HCT116 (cell line): ENCODE measurements at regions not wholly inside any gene's neighbourhood (a gene's known extent, or its start where the extent isn't known, plus 50 kb on each side); places are given as distances from the start of the nearest gene placed in this dataset.

Experiments
- ATAC-seq: fragments of 200-7000 bp; cut with Tn5 transposase; 2 replicates; pipeline ENCODE4 v1.9.1; 2020; ENCODE audit warnings: mild to moderate bottlenecking, moderate library complexity
- BruUV-seq: library from RNA; stranded (reverse); fragments of 400-500 nt; replicated peaks from 2 replicates; lab custom pipeline; 2021; lab: Mats Ljungman, UMichigan
- CTCF ChIA-PET: fragments of 300-600 bp; sonication (Branson Sonifier 250); formaldehyde crosslinking; loops from one replicate; lab custom pipeline; 2021; ENCODE audit warnings: antibody characterized with exemption; lab: Charles Lee
- POLR2A ChIA-PET: fragments of 300-600, 350-600 bp; sonication (Branson Sonifier 250); formaldehyde crosslinking; loops from one replicate; lab custom pipeline; 2021; ENCODE audit warnings: antibody characterized with exemption; lab: Charles Lee
- RAD21 ChIA-PET, 2 experiments: fragments of 300-600 bp; sonication (Branson Sonifier 250); formaldehyde crosslinking; loops; one replicate each; lab custom pipeline; 2023; ENCODE audit warnings: low total read pairs in 2 of 2; ENCODE audit not compliant: uncharacterized antibody in 2 of 2, unreplicated experiment in 2 of 2, low non-redundant PET in 1 of 2; lab: Charles Lee
- DNase-seq: peaks from one replicate; pipeline ENCODE4 v3.0.0-alpha.2; 2010; ENCODE audit warnings: low read depth, low spot score
- H2AFZ ChIP-seq: fragments of 200-600 bp; shearing (Covaris generic), sonication (generic); 2 replicates; pipeline ENCODE4 v1.6.1; 2017; ENCODE audit warnings: low read depth, mixed run types, mixed read lengths, antibody characterized with exemption, low read length; ENCODE audit not compliant: poor library complexity, severe bottlenecking
- H3K27ac ChIP-seq: 2 replicates; pipeline ENCODE4 v1.5.1; 2012; ENCODE audit warnings: low read depth, low read length
- H3K27me3 ChIP-seq: fragments of 200-600 bp; sonication (generic); 2 replicates; pipeline ENCODE4 v1.6.1; 2016; ENCODE audit warnings: mixed run types, low read length, mixed read lengths; ENCODE audit not compliant: insufficient read depth
- H3K36me3 ChIP-seq, 2 experiments: fragments of 200-500 bp in 1 of 2; fragments of 200-600 bp in 1 of 2; sonication (Bioruptor generic) in 1 of 2; sonication (generic) in 1 of 2; 2 replicates each; pipeline versions ENCODE4 v1.5.1 to v1.6.1; 2014 to 2016; ENCODE audit warnings: low read length in 2 of 2, inconsistent platforms in 1 of 2, mixed read lengths in 1 of 2, mixed run types in 1 of 2; ENCODE audit not compliant: insufficient read depth in 2 of 2, control insufficient read depth in 1 of 2
- H3K4me1 ChIP-seq, 2 experiments: fragments of 200-600 bp in 1 of 2; sonication (generic) in 1 of 2; 2 replicates each; pipeline versions ENCODE4 v1.5.1 to v1.6.1; 2012 to 2017; ENCODE audit warnings: low read length in 2 of 2, inconsistent platforms in 1 of 2, mild to moderate bottlenecking in 1 of 2, mixed read lengths in 1 of 2, mixed run types in 1 of 2, moderate library complexity in 1 of 2; ENCODE audit not compliant: insufficient read depth in 2 of 2, control insufficient read depth in 1 of 2
- H3K4me2 ChIP-seq: fragments of 200-600 bp; sonication (generic); 2 replicates; pipeline ENCODE4 v1.6.1; 2017; ENCODE audit warnings: mixed run types, low read length, mixed read lengths
- H3K4me3 ChIP-seq, 2 experiments: fragments of 200-600 bp in 1 of 2; sonication (generic) in 1 of 2; replicated peaks in 1 of 2; 2 replicates each; pipeline ENCODE4 v1.5.1; 2011 to 2016; ENCODE audit warnings: low read length in 2 of 2, control low read depth in 1 of 2, low read depth in 1 of 2, mild to moderate bottlenecking in 1 of 2, mixed read lengths in 1 of 2, mixed run types in 1 of 2
- H3K79me2 ChIP-seq: fragments of 200-600 bp; sonication (generic); 2 replicates; pipeline ENCODE4 v1.6.1; 2017; ENCODE audit warnings: mild to moderate bottlenecking, mixed run types, low read length, moderate library complexity, mixed read lengths; ENCODE audit not compliant: insufficient read depth
- H3K9ac ChIP-seq: fragments of 200-600 bp; sonication (generic); 2 replicates; pipeline ENCODE4 v1.6.1; 2016; ENCODE audit warnings: low read length, mixed read lengths
- H3K9me2 ChIP-seq: fragments of 200-600 bp; sonication (generic), shearing (Covaris generic); 2 replicates; pipeline ENCODE4 v1.6.1; 2017; ENCODE audit warnings: mixed run types, mild to moderate bottlenecking, moderate library complexity; ENCODE audit not compliant: insufficient read depth
- H3K9me3 ChIP-seq, 2 experiments: fragments of 200-500 bp in 1 of 2; fragments of 200-600 bp in 1 of 2; sonication (Bioruptor generic) in 1 of 2; sonication (generic) in 1 of 2; 2 replicates each; pipeline ENCODE4 v1.6.1; 2014 to 2017; ENCODE audit warnings: low read length in 2 of 2, mixed read lengths in 2 of 2, inconsistent platforms in 1 of 2, low read depth in 1 of 2, mild to moderate bottlenecking in 1 of 2, mixed run types in 1 of 2, moderate library complexity in 1 of 2; ENCODE audit not compliant: control insufficient read depth in 1 of 2, insufficient read depth in 1 of 2
- H4K20me1 ChIP-seq: fragments of 200-600 bp; sonication (generic), shearing (Covaris generic); 2 replicates; pipeline ENCODE4 v1.6.1; 2017; ENCODE audit warnings: mixed run types, mild to moderate bottlenecking, moderate library complexity; ENCODE audit not compliant: insufficient read depth
- CBX3 ChIP-seq: IDR thresholded peaks from 2 replicates; pipeline ENCODE4 v1.6.1; 2012; ENCODE audit warnings: low read depth
- CTCF ChIP-seq, 3 experiments: fragments of 200-600 bp in 1 of 3; sonication (generic) in 1 of 3; IDR thresholded peaks in 2 of 3; conservative IDR thresholded peaks in 1 of 3; 2 replicates each; pipeline ENCODE4 v1.5.1; 2012 to 2017; ENCODE audit warnings: low read depth in 2 of 3, low read length in 2 of 3, antibody characterized with exemption in 1 of 3, borderline replicate concordance in 1 of 3, control low read depth in 1 of 3, mild to moderate bottlenecking in 1 of 3, mixed read lengths in 1 of 3, mixed run types in 1 of 3, moderate library complexity in 1 of 3; ENCODE audit not compliant: insufficient read depth in 1 of 3
- ELF1 ChIP-seq: IDR thresholded peaks from 2 replicates; pipeline ENCODE4 v1.6.1; 2012; ENCODE audit warnings: low read depth, borderline replicate concordance
- EZH2phosphoT487 ChIP-seq: fragments of 200-600 bp; IDR thresholded peaks from 2 replicates; pipeline ENCODE4 v1.6.1; 2018; ENCODE audit warnings: antibody characterized with exemption, borderline replicate concordance
- JUND ChIP-seq: IDR thresholded peaks from 2 replicates; pipeline ENCODE4 v1.6.1; 2012
- POLR2A ChIP-seq: IDR thresholded peaks from 2 replicates; pipeline ENCODE4 v1.7.0; 2011; ENCODE audit warnings: borderline replicate concordance; ENCODE audit not compliant: insufficient read depth, insufficient read length; ENCODE audit errors: extremely low read depth
- REST ChIP-seq: IDR thresholded peaks from 2 replicates; pipeline ENCODE4 v1.6.1; 2012; ENCODE audit warnings: low read depth
- SIN3A ChIP-seq: IDR thresholded peaks from 2 replicates; pipeline ENCODE4 v1.6.1; 2012; ENCODE audit warnings: low read depth
- SP1 ChIP-seq: IDR thresholded peaks from 2 replicates; pipeline ENCODE4 v1.6.1; 2012; ENCODE audit warnings: low read depth
- SRF ChIP-seq: IDR thresholded peaks from 2 replicates; pipeline ENCODE4 v1.6.1; 2012; ENCODE audit warnings: low read depth
- TCF7L2 ChIP-seq: IDR thresholded peaks from 2 replicates; pipeline ENCODE4 v1.7.0; 2011; ENCODE audit warnings: borderline replicate concordance, inconsistent platforms; ENCODE audit not compliant: insufficient read depth, insufficient read length; ENCODE audit errors: extremely low read depth
- YY1 ChIP-seq: IDR thresholded peaks from 2 replicates; pipeline ENCODE4 v1.6.1; 2011; ENCODE audit warnings: low read length, low read depth, moderate library complexity, mild to moderate bottlenecking; ENCODE audit not compliant: insufficient replicate concordance; ENCODE audit errors: extremely low read depth
- ZFX ChIP-seq: fragments of 450-650 bp; IDR thresholded peaks from 2 replicates; pipeline ENCODE4 v1.6.1; 2017
- intact Hi-C: fragments of 100-400 bp; cut with micrococcal nuclease; formaldehyde crosslinking; loops from 2 replicates; pipeline ENCODE4 v1.10.0; 2022
- TF ChIP-seq, protein P1 (sequence below): IDR thresholded peaks from 2 replicates; pipeline ENCODE4 v1.6.1; 2011; ENCODE audit warnings: mild to moderate bottlenecking, low read length, moderate library complexity; ENCODE audit not compliant: insufficient replicate concordance; ENCODE audit errors: extremely low read depth
- TF ChIP-seq, protein P2 (sequence below): IDR thresholded peaks from 2 replicates; pipeline ENCODE4 v1.6.1; 2012
- TF ChIP-seq, protein P3 (sequence below): IDR thresholded peaks from 2 replicates; pipeline ENCODE4 v1.6.1; 2012

GRCh38 chr18:69143084-69143483 is 257.6 kb upstream of the DOK6 start (continued):
- TF ChIP-seq, protein P1, sequence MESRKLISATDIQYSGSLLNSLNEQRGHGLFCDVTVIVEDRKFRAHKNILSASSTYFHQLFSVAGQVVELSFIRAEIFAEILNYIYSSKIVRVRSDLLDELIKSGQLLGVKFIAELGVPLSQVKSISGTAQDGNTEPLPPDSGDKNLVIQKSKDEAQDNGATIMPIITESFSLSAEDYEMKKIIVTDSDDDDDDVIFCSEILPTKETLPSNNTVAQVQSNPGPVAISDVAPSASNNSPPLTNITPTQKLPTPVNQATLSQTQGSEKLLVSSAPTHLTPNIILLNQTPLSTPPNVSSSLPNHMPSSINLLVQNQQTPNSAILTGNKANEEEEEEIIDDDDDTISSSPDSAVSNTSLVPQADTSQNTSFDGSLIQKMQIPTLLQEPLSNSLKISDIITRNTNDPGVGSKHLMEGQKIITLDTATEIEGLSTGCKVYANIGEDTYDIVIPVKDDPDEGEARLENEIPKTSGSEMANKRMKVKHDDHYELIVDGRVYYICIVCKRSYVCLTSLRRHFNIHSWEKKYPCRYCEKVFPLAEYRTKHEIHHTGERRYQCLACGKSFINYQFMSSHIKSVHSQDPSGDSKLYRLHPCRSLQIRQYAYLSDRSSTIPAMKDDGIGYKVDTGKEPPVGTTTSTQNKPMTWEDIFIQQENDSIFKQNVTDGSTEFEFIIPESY: no peak
- TF ChIP-seq SP1 (no peak), ZFX (no peak)
- TF ChIP-seq, protein P2, sequence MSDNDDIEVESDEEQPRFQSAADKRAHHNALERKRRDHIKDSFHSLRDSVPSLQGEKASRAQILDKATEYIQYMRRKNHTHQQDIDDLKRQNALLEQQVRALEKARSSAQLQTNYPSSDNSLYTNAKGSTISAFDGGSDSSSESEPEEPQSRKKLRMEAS: no peak
- TF ChIP-seq, all 23 proteins: peak for 0

GRCh38 chr18:69152436-69152835 is 248.3 kb upstream of the DOK6 start:
- BruUV-seq: no TSS peak
- no peak for TF ChIP-seq YY1
- no peak for TF ChIP-seq SP1
- no peak for TF ChIP-seq JUND
- no peak for TF ChIP-seq CTCF (IDR thresholded peaks at IDR 0.05 in 2 of 3, conservative IDR thresholded peaks at IDR 0.05 in 1 of 3; ENCODE audit: borderline replicate concordance in 1 of 3, insufficient read depth in 1 of 3, low read depth in 2 of 3, low read length in 2 of 3)
- TF ChIP-seq POLR2A: no peak
- TF ChIP-seq ELF1: no peak
- TF ChIP-seq REST: no peak
- TF ChIP-seq CBX3: no peak
- no peak for TF ChIP-seq SRF
- TF ChIP-seq, protein P3, sequence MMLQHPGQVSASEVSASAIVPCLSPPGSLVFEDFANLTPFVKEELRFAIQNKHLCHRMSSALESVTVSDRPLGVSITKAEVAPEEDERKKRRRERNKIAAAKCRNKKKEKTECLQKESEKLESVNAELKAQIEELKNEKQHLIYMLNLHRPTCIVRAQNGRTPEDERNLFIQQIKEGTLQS: no peak
- TF ChIP-seq TCF7L2: no peak
- no peak for TF ChIP-seq SIN3A
- TF ChIP-seq EZH2phosphoT487: no peak

More at GRCh38 chr18:69152436-69152835, 248.3 kb upstream of the DOK6 start:
- Histone ChIP-seq H3K9ac (no peak overlapping the region), H3K27me3 (no peaks in the 10 kb centered on the region), H3K27ac (no peak overlapping the region), H3K9me3 (no peaks in the 10 kb centered on the region), H3K79me2 (no peaks in the 10 kb centered on the region), H2AFZ (no peak overlapping the region), H3K4me3 (no peak overlapping the region), H3K4me1 (no peaks in the 10 kb centered on the region), H4K20me1 (no peaks in the 10 kb centered on the region), H3K4me2 (no peak overlapping the region), H3K9me2 (no peaks in the 10 kb centered on the region), H3K36me3 (no peaks in the 10 kb centered on the region; a peak in 1 of 4 replicates)
- RAD21 ChIA-PET: no interaction called here
- DNase-seq: no peak
- intact Hi-C loops: no loop called here
- CTCF ChIA-PET: no interaction called here
- no peak for ATAC-seq
- POLR2A ChIA-PET: no interaction called here
